T-helper 2 cell treated with Interferon-gamma antibody and Interleukin-4, amounts not matched to agents 100 ng/mL and 5 ng/mL, for 36 hours (primary cell): ENCODE measurements at regions not wholly inside any gene's neighbourhood (a gene's known extent, or its start where the extent isn't known, plus 50 kb on each side); places are given as distances from the start of the nearest gene placed in this dataset.
"Not testable (repeated sequence)": the region's sequence is repeated elsewhere in the genome, so short reads cannot be mapped to it uniquely, and the experiment has no call there.

Experiments
- intact Hi-C: fragments of 100-400 bp; cut with micrococcal nuclease; formaldehyde crosslinking; loops from one replicate; pipeline ENCODE4 v1.15.1; 2023

GRCh38 chr5:103993031-103993430, 430.4 kb upstream of the NUDT12 start:
- intact Hi-C loops: no loop called here

GRCh38 chr5:103990064-103990463, 427.5 kb upstream of the NUDT12 start:
- intact Hi-C loops: no loop called here

- intact Hi-C loops: no loop called here
These were observed 419.0 kb upstream of the NUDT12 start for GRCh38 chr5:103981592-103981991.

GRCh38 chr5:103973669-103974068, 411.1 kb upstream of the NUDT12 start:
- intact Hi-C loops: no loop called here

GRCh38 chr5:103966295-103966694, 403.7 kb upstream of the NUDT12 start:
- intact Hi-C loops: not testable (repeated sequence)

- intact Hi-C loops: no loop called here
These were observed 399.4 kb upstream of the NUDT12 start for GRCh38 chr5:103962023-103962422.

GRCh38 chr5:103953601-103954382, 391.2 kb upstream of the NUDT12 start:
- intact Hi-C loops: no loop called here

GRCh38 chr5:103951776-103952175, 389.2 kb upstream of the NUDT12 start:
- intact Hi-C loops: no loop called here

- intact Hi-C loops: no loop called here
These were observed 380.6 kb upstream of the NUDT12 start for GRCh38 chr5:103943230-103943629.

GRCh38 chr5:103942587-103943186, 380.1 kb upstream of the NUDT12 start:
- intact Hi-C loops: no loop called here

- intact Hi-C loops: no loop called here
These were observed 379.0 kb upstream of the NUDT12 start for GRCh38 chr5:103941596-103941995.

GRCh38 chr5:103938146-103938695, 375.6 kb upstream of the NUDT12 start:
- intact Hi-C loops: no loop called here

GRCh38 chr5:103929338-103930013, 366.9 kb upstream of the NUDT12 start:
- intact Hi-C loops: no loop called here

GRCh38 chr5:103927739-103928138, 365.1 kb upstream of the NUDT12 start:
- intact Hi-C loops: no loop called here

GRCh38 chr5:103923616-103924168, 361.1 kb upstream of the NUDT12 start:
- intact Hi-C loops: no loop called here

- intact Hi-C loops: no loop called here
These were observed 356.9 kb upstream of the NUDT12 start for GRCh38 chr5:103919506-103919905.

- intact Hi-C loops: no loop called here
These were observed 356.2 kb upstream of the NUDT12 start for GRCh38 chr5:103918668-103919367.

- intact Hi-C loops: no loop called here
These were observed 352.5 kb upstream of the NUDT12 start for GRCh38 chr5:103915081-103915480.

GRCh38 chr5:103910786-103911185, 348.2 kb upstream of the NUDT12 start:
- intact Hi-C loops: no loop called here

- intact Hi-C loops: no loop called here
These were observed 347.4 kb upstream of the NUDT12 start for GRCh38 chr5:103910011-103910410.

GRCh38 chr5:103909391-103909790, 346.8 kb upstream of the NUDT12 start:
- intact Hi-C loops: no loop called here
